Peyer's patch (tissue), 4 donors: ENCODE measurements at regions not wholly inside any gene's neighbourhood (a gene's known extent, or its start where the extent isn't known, plus 50 kb on each side); places are given as distances from the start of the nearest gene placed in this dataset.

Source experiments
- POLR2A ChIP-seq, 2 donors: fragments of 450-650 bp; IDR thresholded peaks; one replicate each; pipeline ENCODE4 v1.5.1; 2017; ENCODE audit warnings: antibody characterized with exemption in 2 of 2, mild to moderate bottlenecking in 2 of 2, moderate library complexity in 2 of 2
- TF ChIP-seq, protein P1 (sequence below), 6 experiments: fragments of 450-650 bp in 4 of 6; fragments of 200-600 bp in 2 of 6; sonication (generic) in 1 of 6; IDR thresholded peaks; one replicate each; pipeline ENCODE4 v1.5.1; 2017 to 2019; ENCODE audit warnings: antibody characterized with exemption in 6 of 6, mild to moderate bottlenecking in 3 of 6, moderate library complexity in 1 of 6

DNA sequence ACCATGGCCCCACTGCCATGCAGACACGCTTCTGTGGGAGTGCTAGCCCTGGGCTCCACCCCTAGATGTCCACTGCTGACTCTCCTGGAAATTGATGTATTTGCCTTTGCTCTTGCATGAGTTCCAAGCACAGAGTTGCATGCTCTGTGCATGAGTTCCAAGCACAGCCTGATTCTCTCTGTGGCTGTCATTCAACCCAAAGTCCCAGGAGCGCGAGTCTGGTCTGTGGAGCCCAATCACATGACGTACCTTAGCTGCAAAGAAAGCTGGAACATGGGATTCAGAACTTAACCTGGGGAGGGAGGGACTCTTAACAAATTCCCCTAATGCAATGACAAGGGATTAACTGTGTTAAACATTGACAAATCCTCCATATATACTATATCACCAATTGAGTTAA is 114.3 kb upstream of the SLC24A3 start:
- TF ChIP-seq, protein P1, sequence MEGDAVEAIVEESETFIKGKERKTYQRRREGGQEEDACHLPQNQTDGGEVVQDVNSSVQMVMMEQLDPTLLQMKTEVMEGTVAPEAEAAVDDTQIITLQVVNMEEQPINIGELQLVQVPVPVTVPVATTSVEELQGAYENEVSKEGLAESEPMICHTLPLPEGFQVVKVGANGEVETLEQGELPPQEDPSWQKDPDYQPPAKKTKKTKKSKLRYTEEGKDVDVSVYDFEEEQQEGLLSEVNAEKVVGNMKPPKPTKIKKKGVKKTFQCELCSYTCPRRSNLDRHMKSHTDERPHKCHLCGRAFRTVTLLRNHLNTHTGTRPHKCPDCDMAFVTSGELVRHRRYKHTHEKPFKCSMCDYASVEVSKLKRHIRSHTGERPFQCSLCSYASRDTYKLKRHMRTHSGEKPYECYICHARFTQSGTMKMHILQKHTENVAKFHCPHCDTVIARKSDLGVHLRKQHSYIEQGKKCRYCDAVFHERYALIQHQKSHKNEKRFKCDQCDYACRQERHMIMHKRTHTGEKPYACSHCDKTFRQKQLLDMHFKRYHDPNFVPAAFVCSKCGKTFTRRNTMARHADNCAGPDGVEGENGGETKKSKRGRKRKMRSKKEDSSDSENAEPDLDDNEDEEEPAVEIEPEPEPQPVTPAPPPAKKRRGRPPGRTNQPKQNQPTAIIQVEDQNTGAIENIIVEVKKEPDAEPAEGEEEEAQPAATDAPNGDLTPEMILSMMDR (IDR thresholded peaks at IDR 0.05) = no peak
- no peak for TF ChIP-seq POLR2A (IDR thresholded peaks at IDR 0.05)
